MM.1S (cell line): ENCODE measurements at regions not wholly inside any gene's neighbourhood (a gene's known extent, or its start where the extent isn't known, plus 50 kb on each side); places are given as distances from the start of the nearest gene placed in this dataset.

Source experiments
- DNase-seq: peaks from one replicate; pipeline ENCODE4 v3.0.0-alpha.2; 2015
- H2AFZ ChIP-seq: fragments of 300-600 bp; sonication (generic); 2 replicates; pipeline ENCODE4 v1.6.0; 2016; ENCODE audit warnings: antibody characterized with exemption, low read length
- H3F3A ChIP-seq: fragments of 300-600 bp; sonication (generic); 2 replicates; pipeline ENCODE4 v1.6.1; 2016; ENCODE audit warnings: mild to moderate bottlenecking, antibody characterized with exemption, low read length, moderate library complexity, mixed read lengths; ENCODE audit not compliant: insufficient read depth
- H3K27ac ChIP-seq: fragments of 300-600 bp; sonication (generic); 2 replicates; pipeline ENCODE4 v1.5.1; 2016; ENCODE audit warnings: mild to moderate bottlenecking, low read length
- H3K27me3 ChIP-seq: fragments of 300-600 bp; sonication (generic); replicated peaks from 2 replicates; pipeline ENCODE4 v1.6.0; 2016; ENCODE audit warnings: low read length; ENCODE audit not compliant: insufficient read depth
- H3K36me3 ChIP-seq: fragments of 300-600 bp; sonication (generic); replicated peaks from 2 replicates; pipeline ENCODE4 v1.6.1; 2016; ENCODE audit warnings: mild to moderate bottlenecking, low read length, mixed read lengths; ENCODE audit not compliant: insufficient read depth
- H3K4me1 ChIP-seq: fragments of 300-600 bp; sonication (generic); 2 replicates; pipeline ENCODE4 v1.6.1; 2016; ENCODE audit warnings: low read length, mixed read lengths
- H3K4me2 ChIP-seq: fragments of 300-600 bp; sonication (generic); 2 replicates; pipeline ENCODE4 v1.6.0; 2016; ENCODE audit warnings: low read depth, low read length
- H3K4me3 ChIP-seq: fragments of 300-600 bp; sonication (generic); 2 replicates; pipeline ENCODE4 v1.5.1; 2016; ENCODE audit warnings: low read length, mixed read lengths
- H3K79me2 ChIP-seq: fragments of 300-600 bp; sonication (generic); 2 replicates; pipeline ENCODE4 v1.6.1; 2016; ENCODE audit warnings: mixed run types, low read length, mixed read lengths
- H3K9ac ChIP-seq: fragments of 300-600 bp; sonication (generic); 2 replicates; pipeline ENCODE4 v1.6.1; 2016; ENCODE audit warnings: low read length, mixed read lengths
- H3K9me2 ChIP-seq: fragments of 300-600 bp; sonication (generic); replicated peaks from 2 replicates; pipeline ENCODE4 v1.6.1; 2016; ENCODE audit warnings: mild to moderate bottlenecking, low read length, mixed read lengths; ENCODE audit not compliant: insufficient read depth
- H3K9me3 ChIP-seq: fragments of 300-600 bp; sonication (generic); replicated peaks from 2 replicates; pipeline ENCODE4 v1.6.1; 2016; ENCODE audit warnings: mild to moderate bottlenecking, low read length, mixed read lengths; ENCODE audit not compliant: insufficient read depth
- H4K20me1 ChIP-seq: fragments of 300-600 bp; sonication (generic); 2 replicates; pipeline ENCODE4 v1.6.1; 2016; ENCODE audit warnings: mild to moderate bottlenecking, low read length, moderate library complexity, mixed read lengths; ENCODE audit not compliant: insufficient read depth
- EZH2 ChIP-seq: fragments of 300-600 bp; sonication (generic); optimal IDR thresholded peaks from 2 replicates; pipeline ENCODE3; 2017; ENCODE audit warnings: low read depth, mild to moderate bottlenecking, antibody characterized with exemption, low read length, mixed read lengths
- EZH2phosphoT487 ChIP-seq: fragments of 300-600 bp; sonication (generic); IDR thresholded peaks from 2 replicates; pipeline ENCODE4 v1.6.1; 2018; ENCODE audit warnings: antibody characterized with exemption, low read length
- TF ChIP-seq, protein P1 (sequence below): fragments of 300-600 bp; sonication (generic); IDR thresholded peaks from 2 replicates; pipeline ENCODE4 v1.5.1; 2016; ENCODE audit warnings: antibody characterized with exemption, low read length, mixed read lengths

DNA sequence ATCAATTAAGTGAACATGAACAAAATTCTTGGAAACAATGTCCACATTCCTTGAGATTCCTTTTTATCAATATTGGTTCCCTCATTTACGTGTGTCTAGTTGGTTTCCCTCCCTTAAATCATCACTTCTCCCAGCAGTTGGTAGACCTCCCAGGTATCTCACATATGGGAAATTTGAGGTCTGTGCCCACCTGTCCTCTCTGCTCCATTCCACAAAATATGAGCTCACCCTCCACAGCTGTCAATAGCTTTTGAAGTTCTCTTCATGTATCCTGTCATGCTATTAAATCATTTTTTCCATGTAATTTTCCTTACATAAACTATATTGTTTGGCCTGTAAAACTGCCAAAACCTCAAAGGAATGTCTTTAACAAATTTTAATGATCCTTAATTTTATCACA is 992.2 kb upstream of the ACVR2A start:
- TF ChIP-seq EZH2phosphoT487 (no peak), EZH2 (no peak)
- TF ChIP-seq, protein P1, sequence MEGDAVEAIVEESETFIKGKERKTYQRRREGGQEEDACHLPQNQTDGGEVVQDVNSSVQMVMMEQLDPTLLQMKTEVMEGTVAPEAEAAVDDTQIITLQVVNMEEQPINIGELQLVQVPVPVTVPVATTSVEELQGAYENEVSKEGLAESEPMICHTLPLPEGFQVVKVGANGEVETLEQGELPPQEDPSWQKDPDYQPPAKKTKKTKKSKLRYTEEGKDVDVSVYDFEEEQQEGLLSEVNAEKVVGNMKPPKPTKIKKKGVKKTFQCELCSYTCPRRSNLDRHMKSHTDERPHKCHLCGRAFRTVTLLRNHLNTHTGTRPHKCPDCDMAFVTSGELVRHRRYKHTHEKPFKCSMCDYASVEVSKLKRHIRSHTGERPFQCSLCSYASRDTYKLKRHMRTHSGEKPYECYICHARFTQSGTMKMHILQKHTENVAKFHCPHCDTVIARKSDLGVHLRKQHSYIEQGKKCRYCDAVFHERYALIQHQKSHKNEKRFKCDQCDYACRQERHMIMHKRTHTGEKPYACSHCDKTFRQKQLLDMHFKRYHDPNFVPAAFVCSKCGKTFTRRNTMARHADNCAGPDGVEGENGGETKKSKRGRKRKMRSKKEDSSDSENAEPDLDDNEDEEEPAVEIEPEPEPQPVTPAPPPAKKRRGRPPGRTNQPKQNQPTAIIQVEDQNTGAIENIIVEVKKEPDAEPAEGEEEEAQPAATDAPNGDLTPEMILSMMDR, result no peak
- Histone ChIP-seq H2AFZ (no peak overlapping the region), H3K9ac (no peak overlapping the region), H4K20me1 (no peaks in the 10 kb centered on the region), H3K27me3 (no peaks in the 10 kb centered on the region), H3K4me1 (no peaks in the 10 kb centered on the region), H3K4me2 (no peak overlapping the region), H3K4me3 (no peak overlapping the region), H3K9me3 (no peaks in the 10 kb centered on the region), H3K27ac (no peak overlapping the region), H3K9me2 (no peaks in the 10 kb centered on the region), H3K79me2 (no peaks in the 10 kb centered on the region), H3F3A (no peaks in the 10 kb centered on the region), H3K36me3 (no peaks in the 10 kb centered on the region)
- no peak for DNase-seq

DNA sequence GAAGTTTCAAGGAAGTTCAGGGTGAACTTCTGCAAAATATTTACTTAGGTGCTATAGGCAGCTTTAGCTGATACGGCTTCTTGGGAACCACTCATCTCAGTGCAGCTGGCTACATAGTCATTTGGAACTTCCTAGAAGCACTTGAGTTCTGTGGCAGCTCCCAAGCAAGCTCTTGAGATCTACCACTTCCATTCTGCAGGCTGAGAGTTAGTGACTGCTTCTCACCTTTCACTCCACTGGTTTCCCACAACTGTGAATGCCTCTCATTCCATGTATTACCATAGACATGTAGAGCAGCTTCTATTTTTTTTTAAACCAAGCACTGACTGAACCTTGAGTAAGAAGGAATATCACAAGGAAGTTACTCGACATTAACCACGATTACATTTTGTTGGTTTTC is 994.1 kb upstream of the ACVR2A start:
- H3K27ac ChIP-seq, result no peak overlapping the region
- H4K20me1 ChIP-seq, result no peaks in the 10 kb centered on the region
- no peaks in the 10 kb centered on the region for H3K9me2 ChIP-seq
- H2AFZ ChIP-seq, result no peak overlapping the region
- H3F3A ChIP-seq, result no peaks in the 10 kb centered on the region
- no peak for DNase-seq
- H3K4me1 ChIP-seq, result no peaks in the 10 kb centered on the region
- no peaks in the 10 kb centered on the region for H3K9me3 ChIP-seq
- no peaks in the 10 kb centered on the region for H3K36me3 ChIP-seq
- H3K27me3 ChIP-seq, result no peaks in the 10 kb centered on the region
- H3K79me2 ChIP-seq, result no peaks in the 10 kb centered on the region
- no peak overlapping the region for H3K4me2 ChIP-seq
- no peak for TF ChIP-seq EZH2phosphoT487
- no peak for TF ChIP-seq EZH2
- TF ChIP-seq, protein P1, result no peak
- no peak overlapping the region for H3K4me3 ChIP-seq
- no peak overlapping the region for H3K9ac ChIP-seq

DNA sequence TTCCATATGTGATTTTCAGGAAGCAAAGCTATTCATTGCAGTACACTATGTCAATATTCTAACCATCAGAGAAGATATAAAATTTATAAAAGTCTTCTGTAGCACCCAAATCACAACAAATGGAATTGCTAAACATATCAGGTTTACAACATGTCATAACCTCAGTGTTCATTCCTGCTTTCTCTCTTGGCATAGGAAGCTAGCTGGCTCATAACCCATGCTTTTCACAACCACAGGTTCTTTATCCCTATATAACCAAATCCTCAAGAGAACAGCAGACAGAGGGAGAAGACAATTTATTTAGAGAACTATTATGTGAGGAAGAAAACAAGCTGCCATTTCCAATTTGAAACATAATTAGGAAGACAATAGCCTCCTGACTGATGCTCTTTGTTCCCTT is 997.0 kb upstream of the ACVR2A start:
- H3K4me1 ChIP-seq, result no peaks in the 10 kb centered on the region
- no peak overlapping the region for H3K4me2 ChIP-seq
- no peaks in the 10 kb centered on the region for H3K9me2 ChIP-seq
- no peaks in the 10 kb centered on the region for H3K27me3 ChIP-seq
- H4K20me1 ChIP-seq, result no peaks in the 10 kb centered on the region
- H3K36me3 ChIP-seq, result no peaks in the 10 kb centered on the region
- no peak overlapping the region for H3K4me3 ChIP-seq
- no peaks in the 10 kb centered on the region for H3K9me3 ChIP-seq
- no peak for DNase-seq
- no peaks in the 10 kb centered on the region for H3F3A ChIP-seq
- H3K9ac ChIP-seq, result no peak overlapping the region
- H3K27ac ChIP-seq, result no peak overlapping the region
- H2AFZ ChIP-seq, result no peak overlapping the region
- no peaks in the 10 kb centered on the region for H3K79me2 ChIP-seq
- TF ChIP-seq, protein P1, result no peak
- TF ChIP-seq EZH2phosphoT487 (no peak), EZH2 (no peak)
